ENCODE measurements at regions not wholly inside any gene's neighbourhood (a gene's known extent, or its start where the extent isn't known, plus 50 kb on each side); places are given as distances from the start of the nearest gene placed in this dataset.
"Not testable (repeated sequence)": the region's sequence is repeated elsewhere in the genome, so short reads cannot be mapped to it uniquely, and the experiment has no call there.

GRCh38 chr2:185393091-185393490 is 345.5 kb upstream of the FSIP2 start:
- DNase-seq: no peak

GRCh38 chr2:185402474-185402873 is 336.1 kb upstream of the FSIP2 start:
- DNase-seq: no peak

GRCh38 chr2:185404578-185404977 is 334.0 kb upstream of the FSIP2 start:
- DNase-seq: no peak

- DNase-seq: no peak
These were observed 321.5 kb upstream of the FSIP2 start for GRCh38 chr2:185417111-185417510.

GRCh38 chr2:185417688-185418087 is 320.9 kb upstream of the FSIP2 start:
- DNase-seq: no peak

GRCh38 chr2:185424958-185425629 is 313.5 kb upstream of the FSIP2 start:
- not testable (repeated sequence) for DNase-seq

- no peak for DNase-seq
These were observed 310.6 kb upstream of the FSIP2 start for GRCh38 chr2:185428000-185428399.

- DNase-seq: no peak
These were observed 304.8 kb upstream of the FSIP2 start for GRCh38 chr2:185433824-185434223.

- no peak for DNase-seq
These were observed 301.7 kb upstream of the FSIP2 start for GRCh38 chr2:185436787-185437372.

- DNase-seq: no peak
These were observed 297.1 kb upstream of the FSIP2 start for GRCh38 chr2:185441486-185442005.

- no peak for DNase-seq
These were observed 282.1 kb upstream of the FSIP2 start for GRCh38 chr2:185456517-185456916.

- no peak for DNase-seq
These were observed 275.1 kb upstream of the FSIP2 start for GRCh38 chr2:185463481-185463880.

GRCh38 chr2:185466915-185467314 is 271.7 kb upstream of the FSIP2 start:
- no peak for DNase-seq

GRCh38 chr2:185471441-185471840 is 267.2 kb upstream of the FSIP2 start:
- DNase-seq: no peak

GRCh38 chr2:185472574-185472973 is 266.0 kb upstream of the FSIP2 start:
- no peak for DNase-seq

- DNase-seq: no peak
These were observed 264.8 kb upstream of the FSIP2 start for GRCh38 chr2:185473838-185474237.

GRCh38 chr2:185475914-185476313 is 262.7 kb upstream of the FSIP2 start:
- DNase-seq: no peak

- DNase-seq: no peak
These were observed 261.2 kb upstream of the FSIP2 start for GRCh38 chr2:185477452-185477851.

- no peak for DNase-seq
These were observed 254.0 kb upstream of the FSIP2 start for GRCh38 chr2:185484602-185485001.

GRCh38 chr2:185502351-185502750 is 236.3 kb upstream of the FSIP2 start:
- no peak for DNase-seq

GRCh38 chr2:185507719-185508118 is 230.9 kb upstream of the FSIP2 start:
- no peak for DNase-seq

- DNase-seq: no peak
These were observed 228.5 kb upstream of the FSIP2 start for GRCh38 chr2:185510060-185510459.

GRCh38 chr2:185511925-185512324 is 226.7 kb upstream of the FSIP2 start:
- no peak for DNase-seq

- DNase-seq: no peak
These were observed 216.1 kb upstream of the FSIP2 start for GRCh38 chr2:185522472-185522871.

- DNase-seq: not testable (repeated sequence)
These were observed 214.4 kb upstream of the FSIP2 start for GRCh38 chr2:185524242-185524641.
